Liver (tissue), 8 donors: ENCODE measurements at regions not wholly inside any gene's neighbourhood (a gene's known extent, or its start where the extent isn't known, plus 50 kb on each side); places are given as distances from the start of the nearest gene placed in this dataset.

Experiments
- DNase-seq: peaks from one replicate; pipeline ENCODE4 v3.0.0-alpha.2; 2017; ENCODE audit warnings: low spot score
- H3K27ac ChIP-seq, 2 donors: one replicate each; pipeline ENCODE4 v1.7.0; 2013; ENCODE audit warnings: inconsistent platforms in 2 of 2, low read length in 2 of 2, control low read depth in 1 of 2, low read depth in 1 of 2, mild to moderate bottlenecking in 1 of 2
- H3K27me3 ChIP-seq, 4 donors: one replicate each; pipeline versions ENCODE4 v1.6.1 to v1.7.0; 2013; ENCODE audit warnings: low read length in 3 of 4, inconsistent platforms in 1 of 4, mild to moderate bottlenecking in 1 of 4, moderate library complexity in 1 of 4; ENCODE audit not compliant: control insufficient read depth in 4 of 4, insufficient read depth in 4 of 4
- H3K36me3 ChIP-seq, 4 donors: one replicate each; pipeline versions ENCODE4 v1.6.1 to v1.7.0; 2013; ENCODE audit warnings: low read length in 3 of 4, mild to moderate bottlenecking in 3 of 4, low read depth in 1 of 4, moderate library complexity in 1 of 4; ENCODE audit not compliant: control insufficient read depth in 4 of 4, insufficient read depth in 3 of 4
- H3K4me1 ChIP-seq, 4 donors: one replicate each; pipeline versions ENCODE4 v1.6.1 to v1.7.0; 2013; ENCODE audit warnings: low read length in 3 of 4, mild to moderate bottlenecking in 3 of 4, moderate library complexity in 1 of 4; ENCODE audit not compliant: control insufficient read depth in 4 of 4, insufficient read depth in 4 of 4
- H3K4me3 ChIP-seq, 3 donors: one replicate each; pipeline versions ENCODE4 v1.6.1 to v1.7.0; 2013; ENCODE audit warnings: low read length in 3 of 3, control low read depth in 1 of 3, low read depth in 1 of 3, mild to moderate bottlenecking in 1 of 3
- H3K9ac ChIP-seq, 2 donors: one replicate each; pipeline ENCODE4 v1.7.0; 2013; ENCODE audit warnings: low read length in 2 of 2, mild to moderate bottlenecking in 2 of 2, moderate library complexity in 2 of 2, control low read depth in 1 of 2, low read depth in 1 of 2
- H3K9me3 ChIP-seq, 4 donors: one replicate each; pipeline versions ENCODE4 v1.6.1 to v1.7.0; 2013; ENCODE audit warnings: low read length in 3 of 4; ENCODE audit not compliant: control insufficient read depth in 4 of 4
- ATF3 ChIP-seq: IDR thresholded peaks from 2 replicates; pipeline ENCODE4 v1.6.1; 2016; ENCODE audit warnings: antibody characterized with exemption
- CTCF ChIP-seq: fragments of 150-350 bp; IDR thresholded peaks from 2 replicates; pipeline ENCODE4 v1.5.1; 2017; ENCODE audit warnings: improper control_type of control experiment, low read depth, low read length; ENCODE audit not compliant: missing input control
- EGR1 ChIP-seq, 2 donors: IDR thresholded peaks; 2 replicates each; pipeline ENCODE4 v1.6.1; 2016 to 2018; ENCODE audit warnings: antibody characterized with exemption in 2 of 2, low read depth in 2 of 2
- FOXA1 ChIP-seq: IDR thresholded peaks from 2 replicates; pipeline ENCODE4 v1.6.1; 2016; ENCODE audit warnings: antibody characterized with exemption
- GABPA ChIP-seq, 2 donors: IDR thresholded peaks in 1 of 2; conservative IDR thresholded peaks in 1 of 2; 2 replicates each; pipeline ENCODE4 v1.6.1; 2016; ENCODE audit warnings: antibody characterized with exemption in 2 of 2, mild to moderate bottlenecking in 1 of 2, moderate library complexity in 1 of 2
- HNF4A ChIP-seq, 2 donors: conservative IDR thresholded peaks; 2 replicates each; pipeline ENCODE4 v1.6.1; 2016; ENCODE audit warnings: antibody characterized with exemption in 2 of 2, mild to moderate bottlenecking in 2 of 2
- HNF4G ChIP-seq: IDR thresholded peaks from 2 replicates; pipeline ENCODE4 v1.6.1; 2016; ENCODE audit warnings: antibody characterized with exemption
- JUND ChIP-seq, 2 donors: IDR thresholded peaks; 2 replicates each; pipeline ENCODE4 v1.6.1; 2016; ENCODE audit warnings: antibody characterized with exemption in 2 of 2
- MAX ChIP-seq: IDR thresholded peaks from 2 replicates; pipeline ENCODE4 v1.6.1; 2016; ENCODE audit warnings: antibody characterized with exemption
- NR2F2 ChIP-seq: IDR thresholded peaks from 2 replicates; pipeline ENCODE4 v1.6.1; 2016; ENCODE audit warnings: antibody characterized with exemption
- RAD21 ChIP-seq, 2 donors: IDR thresholded peaks; 2 replicates each; pipeline ENCODE4 v1.6.1; 2016; ENCODE audit warnings: antibody characterized with exemption in 2 of 2, mild to moderate bottlenecking in 2 of 2
- RXRA ChIP-seq, 2 donors: IDR thresholded peaks; 2 replicates each; pipeline ENCODE4 v1.6.1; 2017 to 2018; ENCODE audit warnings: antibody characterized with exemption in 2 of 2, mild to moderate bottlenecking in 1 of 2
- SP1 ChIP-seq: IDR thresholded peaks from 2 replicates; pipeline ENCODE4 v1.6.1; 2018; ENCODE audit warnings: antibody characterized with exemption, mild to moderate bottlenecking
- TAF1 ChIP-seq: conservative IDR thresholded peaks from 2 replicates; pipeline ENCODE4 v1.6.1; 2016; ENCODE audit warnings: antibody characterized with exemption, mild to moderate bottlenecking
- YY1 ChIP-seq: IDR thresholded peaks from 2 replicates; pipeline ENCODE4 v1.6.1; 2016; ENCODE audit warnings: antibody characterized with exemption, mild to moderate bottlenecking
- ZBTB33 ChIP-seq: IDR thresholded peaks from 2 replicates; pipeline ENCODE4 v1.6.1; 2016; ENCODE audit warnings: antibody characterized with exemption
- WGBS: extraction: QIAGEN DNeasy Blood & Tissue Kit; methylation state at CpG from one replicate; pipeline ENCODE4 v1.1.7; 2013; 5-methylcytosine and 5-hydroxymethylcytosine counted together
- donor health status: healthy.
- donor health status: healthy.
- donor health status: healthy.
- donor health status: healthy.
- donor health status: healthy.

- TF ChIP-seq HNF4G, result no peak
Observed at GRCh38 chr9:32915802-32916201, 85.6 kb downstream of the APTX start (continued).

- TF ChIP-seq SP1 (no peak), NR2F2 (no peak), JUND (IDR thresholded peaks at IDR 0.05) (no peak), ZBTB33 (no peak), TAF1 (no peak), EGR1 (IDR thresholded peaks at IDR 0.05; ENCODE audit: low read depth in 2 of 2) (no peak), MAX (no peak), HNF4G (no peak), RAD21 (IDR thresholded peaks at IDR 0.05) (no peak), ATF3 (no peak), HNF4A (conservative IDR thresholded peaks at IDR 0.05) (no peak), YY1 (no peak), GABPA (IDR thresholded peaks at IDR 0.05 in 1 of 2, conservative IDR thresholded peaks at IDR 0.05 in 1 of 2) (no peak), RXRA (IDR thresholded peaks at IDR 0.05) (no peak), CTCF (no peak), FOXA1 (no peak)
- no peak for DNase-seq
- H3K27me3 ChIP-seq, result no peaks in the 10 kb centered on the region
- H3K9ac ChIP-seq, result no peak overlapping the region
- no peaks in the 10 kb centered on the region for H3K36me3 ChIP-seq
- H3K4me3 ChIP-seq, result no peak overlapping the region
- 58% methylated on average over 5 of the region's 5 CpGs for WGBS
- no peaks in the 10 kb centered on the region for H3K9me3 ChIP-seq
- H3K27ac ChIP-seq, result no peak overlapping the region
- no peaks in the 10 kb centered on the region for H3K4me1 ChIP-seq
Observed at GRCh38 chr9:32918628-32919027, 82.8 kb downstream of the APTX start.
